ENCODE measurements at regions not wholly inside any gene's neighbourhood (a gene's known extent, or its start where the extent isn't known, plus 50 kb on each side); places are given as distances from the start of the nearest gene placed in this dataset.

DNA sequence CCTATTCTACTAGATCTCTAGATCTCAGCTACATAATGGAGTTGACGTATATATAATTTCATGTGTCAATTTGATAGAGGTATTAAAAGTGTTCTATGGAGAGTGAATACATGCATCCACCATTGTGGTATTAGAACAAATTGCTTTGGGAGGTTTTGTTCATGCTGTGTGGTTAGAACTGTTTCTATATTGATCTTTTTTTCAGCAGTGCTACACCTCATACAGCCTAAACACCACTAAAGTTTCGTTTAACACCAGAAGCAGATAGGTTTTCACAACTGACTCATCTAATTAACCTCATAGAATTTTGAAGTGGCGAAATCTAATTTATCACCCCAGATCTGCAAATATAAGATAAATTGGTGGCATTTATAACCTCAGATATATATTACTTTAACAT, 269.4 kb upstream of the SEMA6A start:
- TF ChIP-seq, protein P1, sequence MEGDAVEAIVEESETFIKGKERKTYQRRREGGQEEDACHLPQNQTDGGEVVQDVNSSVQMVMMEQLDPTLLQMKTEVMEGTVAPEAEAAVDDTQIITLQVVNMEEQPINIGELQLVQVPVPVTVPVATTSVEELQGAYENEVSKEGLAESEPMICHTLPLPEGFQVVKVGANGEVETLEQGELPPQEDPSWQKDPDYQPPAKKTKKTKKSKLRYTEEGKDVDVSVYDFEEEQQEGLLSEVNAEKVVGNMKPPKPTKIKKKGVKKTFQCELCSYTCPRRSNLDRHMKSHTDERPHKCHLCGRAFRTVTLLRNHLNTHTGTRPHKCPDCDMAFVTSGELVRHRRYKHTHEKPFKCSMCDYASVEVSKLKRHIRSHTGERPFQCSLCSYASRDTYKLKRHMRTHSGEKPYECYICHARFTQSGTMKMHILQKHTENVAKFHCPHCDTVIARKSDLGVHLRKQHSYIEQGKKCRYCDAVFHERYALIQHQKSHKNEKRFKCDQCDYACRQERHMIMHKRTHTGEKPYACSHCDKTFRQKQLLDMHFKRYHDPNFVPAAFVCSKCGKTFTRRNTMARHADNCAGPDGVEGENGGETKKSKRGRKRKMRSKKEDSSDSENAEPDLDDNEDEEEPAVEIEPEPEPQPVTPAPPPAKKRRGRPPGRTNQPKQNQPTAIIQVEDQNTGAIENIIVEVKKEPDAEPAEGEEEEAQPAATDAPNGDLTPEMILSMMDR (IDR thresholded peaks at IDR 0.05; ENCODE audit: control extremely low read depth, extremely low read depth) = no peak
- 93% methylated on average over 3 of the region's 3 CpGs for WGBS, 2 donors
- no peak overlapping the region for H3K9ac ChIP-seq (ENCODE audit: insufficient read depth in 1 of 2, low read length in 2 of 2)
- H3K36me3 ChIP-seq (ENCODE audit: control insufficient read depth in 4 of 4, insufficient read depth in 4 of 4, low read length in 4 of 4) = no peaks in the 10 kb centered on the region
- ATAC-seq (ENCODE audit: insufficient read depth, low FRiP score) (no peak), DNase-seq (no peak)
- H3K4me3 ChIP-seq = no peak overlapping the region
- H3K4me1 ChIP-seq (ENCODE audit: control insufficient read depth in 5 of 5, insufficient read depth in 5 of 5, low read length in 5 of 5) = no peaks in the 10 kb centered on the region
- H3K27ac ChIP-seq (ENCODE audit: low read depth in 1 of 2, low read length in 1 of 2) = no peak overlapping the region
- no peaks in the 10 kb centered on the region for H3K27me3 ChIP-seq (ENCODE audit: control insufficient read depth in 3 of 3, insufficient read depth in 3 of 3, low read length in 2 of 3)
- peaks cover 0 to 3% (median 0%) of the 10 kb centered on the region in 4 donors for H3K9me3 ChIP-seq (ENCODE audit: control insufficient read depth in 4 of 4, insufficient read depth in 3 of 4, low read length in 3 of 4)

DNA sequence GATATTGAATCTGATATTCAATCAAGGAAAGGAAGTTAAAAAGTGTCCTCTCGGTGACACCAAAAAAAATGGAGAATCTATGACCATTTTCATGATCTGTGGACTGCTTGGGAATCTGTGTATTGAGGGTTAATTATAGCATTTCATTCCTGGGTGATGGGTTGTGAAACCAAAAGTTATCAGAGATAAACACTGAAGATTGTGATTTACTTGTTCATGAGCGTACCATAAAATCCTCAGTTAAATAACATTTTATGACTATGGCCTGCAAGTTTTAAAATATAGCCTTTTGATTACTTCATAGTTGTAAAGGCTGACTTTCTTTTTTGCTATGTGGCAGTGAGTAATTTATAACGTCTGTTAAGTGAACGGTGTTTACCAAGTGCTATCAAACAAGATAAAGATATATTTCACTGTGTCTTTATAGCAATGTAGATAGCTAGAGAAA, 267.9 kb upstream of the SEMA6A start:
- DNase-seq (no peak), ATAC-seq (ENCODE audit: insufficient read depth, low FRiP score) (no peak)
- Histone ChIP-seq H3K36me3 (ENCODE audit: control insufficient read depth in 4 of 4, insufficient read depth in 4 of 4, low read length in 4 of 4) (no peaks in the 10 kb centered on the region), H3K9ac (ENCODE audit: insufficient read depth in 1 of 2, low read length in 2 of 2) (no peak overlapping the region), H3K27me3 (ENCODE audit: control insufficient read depth in 3 of 3, insufficient read depth in 3 of 3, low read length in 2 of 3) (no peaks in the 10 kb centered on the region), H3K9me3 (ENCODE audit: control insufficient read depth in 4 of 4, insufficient read depth in 3 of 4, low read length in 3 of 4) (peaks cover 0 to 3% (median 0%) of the 10 kb centered on the region in 4 donors), H3K27ac (ENCODE audit: low read depth in 1 of 2, low read length in 1 of 2) (no peak overlapping the region), H3K4me3 (no peak overlapping the region), H3K4me1 (ENCODE audit: control insufficient read depth in 5 of 5, insufficient read depth in 5 of 5, low read length in 5 of 5) (peaks cover 0 to 6% (median 3%) of the 10 kb centered on the region in 5 donors)
- TF ChIP-seq, protein P1 (IDR thresholded peaks at IDR 0.05; ENCODE audit: control extremely low read depth, extremely low read depth) = no peak
- WGBS, 2 donors = 75 to 81% methylated on average over 4 of the region's 4 CpGs

DNA sequence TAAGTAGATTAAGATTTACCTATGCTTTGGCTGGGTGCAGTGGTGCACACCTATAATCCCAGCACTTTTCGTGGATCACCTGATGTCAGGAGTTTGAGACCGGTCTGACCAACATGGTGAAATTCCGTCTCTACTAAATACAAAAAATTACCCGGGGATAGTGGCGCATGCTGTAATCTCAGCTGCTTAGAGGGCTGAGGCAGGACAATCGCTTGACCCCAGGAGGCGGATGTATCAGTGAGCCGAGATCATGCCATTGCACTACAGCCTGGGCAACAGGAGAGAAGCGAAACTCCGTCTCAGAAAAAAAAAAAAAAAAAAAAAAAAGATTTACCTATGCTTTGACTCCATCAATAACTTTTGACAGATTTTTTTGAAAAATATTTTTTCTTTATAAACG, 267.1 kb upstream of the SEMA6A start:
- TF ChIP-seq, protein P1 (IDR thresholded peaks at IDR 0.05; ENCODE audit: control extremely low read depth, extremely low read depth) = no peak
- H3K4me1 ChIP-seq (ENCODE audit: control insufficient read depth in 5 of 5, insufficient read depth in 5 of 5, low read length in 5 of 5) = peaks cover 0 to 14% (median 6%) of the 10 kb centered on the region in 5 donors
- no peaks in the 10 kb centered on the region for H3K27me3 ChIP-seq (ENCODE audit: control insufficient read depth in 3 of 3, insufficient read depth in 3 of 3, low read length in 2 of 3)
- 96 to 98% methylated on average over 11 of the region's 11 CpGs for WGBS, 2 donors
- ATAC-seq (ENCODE audit: insufficient read depth, low FRiP score) = no peak
- DNase-seq = no peak
- H3K4me3 ChIP-seq = no peak overlapping the region
- H3K9ac ChIP-seq (ENCODE audit: insufficient read depth in 1 of 2, low read length in 2 of 2) = no peak overlapping the region
- no peak overlapping the region for H3K27ac ChIP-seq (ENCODE audit: low read depth in 1 of 2, low read length in 1 of 2)
- peaks cover 0 to 3% (median 0%) of the 10 kb centered on the region in 4 donors for H3K9me3 ChIP-seq (ENCODE audit: control insufficient read depth in 4 of 4, insufficient read depth in 3 of 4, low read length in 3 of 4)
- H3K36me3 ChIP-seq (ENCODE audit: control insufficient read depth in 4 of 4, insufficient read depth in 4 of 4, low read length in 4 of 4) = no peaks in the 10 kb centered on the region

DNA sequence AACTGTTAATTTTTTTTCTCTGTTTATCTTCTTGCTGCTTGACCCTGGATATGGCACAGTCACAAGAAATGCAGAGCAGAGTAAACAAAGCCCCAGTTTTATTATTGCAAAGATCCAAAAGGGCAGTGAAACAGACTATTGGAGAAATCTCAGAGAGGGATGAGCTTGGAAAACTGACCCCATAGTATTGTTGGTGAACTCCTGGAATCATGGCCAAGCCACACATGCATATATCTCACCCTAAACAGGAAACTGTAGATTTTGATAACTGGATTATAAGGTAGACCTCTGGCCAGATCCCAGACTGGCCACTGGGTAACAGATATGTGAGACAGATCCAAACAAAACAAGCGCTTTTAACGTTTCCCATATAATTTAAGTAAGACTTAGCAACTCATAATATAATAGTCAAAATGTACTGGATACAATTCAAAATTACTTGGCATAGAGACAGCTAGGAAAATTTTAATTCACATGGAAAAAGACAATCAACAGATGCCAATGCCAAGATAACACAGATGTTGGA, 263.5 kb upstream of the SEMA6A start:
- 59 to 84% methylated on average over 2 of the region's 2 CpGs for WGBS, 2 donors
- peak; percentile 59 to 91 (median 91) for DNase-seq

More for the DNA sequence above, 263.5 kb upstream of the SEMA6A start:
- Histone ChIP-seq H3K27me3 (ENCODE audit: control insufficient read depth in 3 of 3, insufficient read depth in 3 of 3, low read length in 2 of 3) (no peaks in the 10 kb centered on the region), H3K4me3 (no peak overlapping the region), H3K9me3 (ENCODE audit: control insufficient read depth in 4 of 4, insufficient read depth in 3 of 4, low read length in 3 of 4) (peaks cover 0 to 3% (median 0%) of the 10 kb centered on the region in 4 donors), H3K27ac (ENCODE audit: low read depth in 1 of 2, low read length in 1 of 2) (no peak overlapping the region), H3K9ac (ENCODE audit: insufficient read depth in 1 of 2, low read length in 2 of 2) (no peak overlapping the region), H3K4me1 (ENCODE audit: control insufficient read depth in 5 of 5, insufficient read depth in 5 of 5, low read length in 5 of 5) (peaks cover 0 to 15% (median 6%) of the 10 kb centered on the region in 5 donors), H3K36me3 (ENCODE audit: control insufficient read depth in 4 of 4, insufficient read depth in 4 of 4, low read length in 4 of 4) (no peaks in the 10 kb centered on the region)
- ATAC-seq (ENCODE audit: insufficient read depth, low FRiP score) = no peak
- TF ChIP-seq, protein P1 (IDR thresholded peaks at IDR 0.05; ENCODE audit: control extremely low read depth, extremely low read depth) = no peak
